A549 (cell line): ENCODE measurements at regions not wholly inside any gene's neighbourhood (a gene's known extent, or its start where the extent isn't known, plus 50 kb on each side); places are given as distances from the start of the nearest gene placed in this dataset.

Experiments
- EP300 ChIP-seq, 2 experiments: fragments of >200 bp; sonication (Bioruptor Twin); formaldehyde crosslinking; IDR thresholded peaks; 2 replicates in 1 of 2; 3 replicates in 1 of 2; pipeline ENCODE4 v1.6.1; 2016 to 2017
- KDM1A ChIP-seq: fragments of 200-600 bp; sonication (generic); IDR thresholded peaks from 2 replicates; pipeline ENCODE4 v1.6.1; 2016; ENCODE audit warnings: low read depth, mild to moderate bottlenecking
- SREBF2 ChIP-seq: fragments of 450-650 bp; IDR thresholded peaks from 2 replicates; pipeline ENCODE4 v1.6.1; 2014; ENCODE audit warnings: mild to moderate bottlenecking, moderate library complexity
- TF ChIP-seq, protein P1 (sequence below): fragments of >200 bp; sonication (Bioruptor Twin); formaldehyde crosslinking; IDR thresholded peaks from 3 replicates; pipeline ENCODE4 v1.5.1; 2016

- TF ChIP-seq, protein P1, sequence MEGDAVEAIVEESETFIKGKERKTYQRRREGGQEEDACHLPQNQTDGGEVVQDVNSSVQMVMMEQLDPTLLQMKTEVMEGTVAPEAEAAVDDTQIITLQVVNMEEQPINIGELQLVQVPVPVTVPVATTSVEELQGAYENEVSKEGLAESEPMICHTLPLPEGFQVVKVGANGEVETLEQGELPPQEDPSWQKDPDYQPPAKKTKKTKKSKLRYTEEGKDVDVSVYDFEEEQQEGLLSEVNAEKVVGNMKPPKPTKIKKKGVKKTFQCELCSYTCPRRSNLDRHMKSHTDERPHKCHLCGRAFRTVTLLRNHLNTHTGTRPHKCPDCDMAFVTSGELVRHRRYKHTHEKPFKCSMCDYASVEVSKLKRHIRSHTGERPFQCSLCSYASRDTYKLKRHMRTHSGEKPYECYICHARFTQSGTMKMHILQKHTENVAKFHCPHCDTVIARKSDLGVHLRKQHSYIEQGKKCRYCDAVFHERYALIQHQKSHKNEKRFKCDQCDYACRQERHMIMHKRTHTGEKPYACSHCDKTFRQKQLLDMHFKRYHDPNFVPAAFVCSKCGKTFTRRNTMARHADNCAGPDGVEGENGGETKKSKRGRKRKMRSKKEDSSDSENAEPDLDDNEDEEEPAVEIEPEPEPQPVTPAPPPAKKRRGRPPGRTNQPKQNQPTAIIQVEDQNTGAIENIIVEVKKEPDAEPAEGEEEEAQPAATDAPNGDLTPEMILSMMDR: no peak
- TF ChIP-seq SREBF2: no peak
- no peak for TF ChIP-seq KDM1A
- TF ChIP-seq EP300 (IDR thresholded peaks at IDR 0.05): no peak
These were observed 108.5 kb downstream of the EVX1 start for GRCh38 chr7:27351137-27351536.
